ENCODE measurements at regions not wholly inside any gene's neighbourhood (a gene's known extent, or its start where the extent isn't known, plus 50 kb on each side); places are given as distances from the start of the nearest gene placed in this dataset.
"Not testable (repeated sequence)": the region's sequence is repeated elsewhere in the genome, so short reads cannot be mapped to it uniquely, and the experiment has no call there.

DNA sequence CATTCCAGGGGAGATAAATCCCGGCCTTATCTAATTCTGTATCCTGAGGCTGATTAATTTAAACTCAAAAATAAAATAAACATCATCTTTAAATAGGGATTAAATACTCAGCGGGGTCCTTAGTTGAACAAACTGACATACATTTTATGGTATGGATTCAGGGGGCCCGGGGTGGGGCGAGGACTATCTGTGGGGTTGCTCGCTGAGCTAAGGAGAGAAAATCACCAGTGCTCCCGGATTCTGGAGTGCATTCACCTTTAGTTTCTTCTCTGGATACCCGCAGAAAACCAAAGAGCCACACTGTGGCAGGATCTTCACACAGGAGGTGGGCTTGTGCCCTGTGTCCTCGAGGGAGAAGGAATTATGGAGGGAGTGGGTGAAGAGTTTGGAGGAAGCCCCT lies 3949.9 kb upstream of the OR11H1 start:
- H3K27me3 ChIP-seq (replicated peaks in 1 of 2; ENCODE audit: control insufficient read depth in 2 of 2, extremely low read depth in 1 of 2, insufficient read depth in 2 of 2, low read length in 1 of 2); H3K27me3 Mint-ChIP-seq; H3K9me3 ChIP-seq; H3K36me3 Mint-ChIP-seq; H3K4me3 Mint-ChIP-seq; ATAC-seq (replicated peaks in 1 of 4); DNase-seq; H3K4me3 ChIP-seq (ENCODE audit: control insufficient read depth in 1 of 2, extremely low read depth in 1 of 2, low read length in 1 of 2); H3K36me3 ChIP-seq (ENCODE audit: control insufficient read depth in 2 of 2, extremely low read depth in 1 of 2, insufficient read depth in 1 of 2, low read length in 1 of 2); POLR2A ChIA-PET; H3K27ac Mint-ChIP-seq; CTCF ChIA-PET; H3K4me1 Mint-ChIP-seq; H3K4me1 ChIP-seq (ENCODE audit: control insufficient read depth in 1 of 2, extremely low read depth in 1 of 2, insufficient read depth in 2 of 2, low read length in 2 of 2); H3K27ac ChIP-seq (ENCODE audit: low read length): not testable (repeated sequence)
- WGBS (ENCODE audit: insufficient coverage), result 60% methylated on average over 7 of the region's 8 CpGs
- peaks cover 40 to 65% (median 55%) of the 10 kb centered on the region in 3 donors for H3K9me3 Mint-ChIP-seq

- CTCF ChIA-PET; H3K27me3 Mint-ChIP-seq; H3K36me3 ChIP-seq (ENCODE audit: control insufficient read depth in 2 of 2, extremely low read depth in 1 of 2, insufficient read depth in 1 of 2, low read length in 1 of 2); H3K9me3 ChIP-seq; H3K4me1 ChIP-seq (ENCODE audit: control insufficient read depth in 1 of 2, extremely low read depth in 1 of 2, insufficient read depth in 2 of 2, low read length in 2 of 2); H3K36me3 Mint-ChIP-seq; H3K4me3 ChIP-seq (ENCODE audit: control insufficient read depth in 1 of 2, extremely low read depth in 1 of 2, low read length in 1 of 2); ATAC-seq (replicated peaks in 1 of 4); H3K4me1 Mint-ChIP-seq; DNase-seq; POLR2A ChIA-PET; H3K27ac ChIP-seq (ENCODE audit: low read length); H3K27ac Mint-ChIP-seq; H3K4me3 Mint-ChIP-seq; H3K27me3 ChIP-seq (replicated peaks in 1 of 2; ENCODE audit: control insufficient read depth in 2 of 2, extremely low read depth in 1 of 2, insufficient read depth in 2 of 2, low read length in 1 of 2): not testable (repeated sequence)
- 23% methylated on average over 1 of the region's 3 CpGs for WGBS (ENCODE audit: insufficient coverage)
- H3K9me3 Mint-ChIP-seq, result peaks cover 44 to 65% (median 56%) of the 10 kb centered on the region in 3 donors
Measured at GRCh38 chr22:11578551-11578950, 3949.4 kb upstream of the OR11H1 start.

- ATAC-seq (replicated peaks in 1 of 4); H3K4me3 ChIP-seq (ENCODE audit: control insufficient read depth in 1 of 2, extremely low read depth in 1 of 2, low read length in 1 of 2); H3K4me1 Mint-ChIP-seq; H3K4me3 Mint-ChIP-seq; H3K27ac ChIP-seq (ENCODE audit: low read length); H3K36me3 ChIP-seq (ENCODE audit: control insufficient read depth in 2 of 2, extremely low read depth in 1 of 2, insufficient read depth in 1 of 2, low read length in 1 of 2); H3K27me3 ChIP-seq (replicated peaks in 1 of 2; ENCODE audit: control insufficient read depth in 2 of 2, extremely low read depth in 1 of 2, insufficient read depth in 2 of 2, low read length in 1 of 2); CTCF ChIA-PET; H3K27me3 Mint-ChIP-seq; H3K27ac Mint-ChIP-seq; DNase-seq; POLR2A ChIA-PET; H3K36me3 Mint-ChIP-seq; H3K9me3 ChIP-seq; H3K4me1 ChIP-seq (ENCODE audit: control insufficient read depth in 1 of 2, extremely low read depth in 1 of 2, insufficient read depth in 2 of 2, low read length in 2 of 2): not testable (repeated sequence)
- H3K9me3 Mint-ChIP-seq, result peaks cover 44 to 56% (median 52%) of the 10 kb centered on the region in 3 donors
- WGBS (ENCODE audit: insufficient coverage), result no CpG with 5 or more reads among the region's 4 CpGs
Measured at GRCh38 chr22:11582048-11582447, 3945.9 kb upstream of the OR11H1 start.

GRCh38 chr22:11584231-11584630 lies 3943.8 kb upstream of the OR11H1 start:
- H3K36me3 ChIP-seq (ENCODE audit: control insufficient read depth in 2 of 2, extremely low read depth in 1 of 2, insufficient read depth in 1 of 2, low read length in 1 of 2); H3K9me3 ChIP-seq; H3K4me1 Mint-ChIP-seq; H3K36me3 Mint-ChIP-seq; POLR2A ChIA-PET; H3K27me3 Mint-ChIP-seq; H3K27me3 ChIP-seq (replicated peaks in 1 of 2; ENCODE audit: control insufficient read depth in 2 of 2, extremely low read depth in 1 of 2, insufficient read depth in 2 of 2, low read length in 1 of 2); ATAC-seq (replicated peaks in 1 of 4); H3K27ac Mint-ChIP-seq; H3K4me1 ChIP-seq (ENCODE audit: control insufficient read depth in 1 of 2, extremely low read depth in 1 of 2, insufficient read depth in 2 of 2, low read length in 2 of 2); H3K4me3 ChIP-seq (ENCODE audit: control insufficient read depth in 1 of 2, extremely low read depth in 1 of 2, low read length in 1 of 2); DNase-seq; CTCF ChIA-PET; H3K27ac ChIP-seq (ENCODE audit: low read length); H3K4me3 Mint-ChIP-seq: not testable (repeated sequence)
- H3K9me3 Mint-ChIP-seq, result peaks cover 33 to 45% (median 39%) of the 10 kb centered on the region in 3 donors
- 20% methylated on average over 3 of the region's 4 CpGs for WGBS (ENCODE audit: insufficient coverage)

- H3K27ac Mint-ChIP-seq; ATAC-seq (replicated peaks in 1 of 4); H3K36me3 ChIP-seq (ENCODE audit: control insufficient read depth in 2 of 2, extremely low read depth in 1 of 2, insufficient read depth in 1 of 2, low read length in 1 of 2); H3K4me1 Mint-ChIP-seq; CTCF ChIA-PET; H3K9me3 ChIP-seq; H3K4me3 Mint-ChIP-seq; DNase-seq; H3K27me3 ChIP-seq (replicated peaks in 1 of 2; ENCODE audit: control insufficient read depth in 2 of 2, extremely low read depth in 1 of 2, insufficient read depth in 2 of 2, low read length in 1 of 2); H3K27ac ChIP-seq (ENCODE audit: low read length); H3K4me1 ChIP-seq (ENCODE audit: control insufficient read depth in 1 of 2, extremely low read depth in 1 of 2, insufficient read depth in 2 of 2, low read length in 2 of 2); H3K4me3 ChIP-seq (ENCODE audit: control insufficient read depth in 1 of 2, extremely low read depth in 1 of 2, low read length in 1 of 2); H3K27me3 Mint-ChIP-seq; POLR2A ChIA-PET; H3K36me3 Mint-ChIP-seq: not testable (repeated sequence)
- WGBS (ENCODE audit: insufficient coverage), result 63% methylated on average over 1 of the region's 4 CpGs
- H3K9me3 Mint-ChIP-seq, result peaks cover 35 to 52% (median 42%) of the 10 kb centered on the region in 3 donors
Measured at GRCh38 chr22:11594552-11594951, 3933.4 kb upstream of the OR11H1 start.

DNA sequence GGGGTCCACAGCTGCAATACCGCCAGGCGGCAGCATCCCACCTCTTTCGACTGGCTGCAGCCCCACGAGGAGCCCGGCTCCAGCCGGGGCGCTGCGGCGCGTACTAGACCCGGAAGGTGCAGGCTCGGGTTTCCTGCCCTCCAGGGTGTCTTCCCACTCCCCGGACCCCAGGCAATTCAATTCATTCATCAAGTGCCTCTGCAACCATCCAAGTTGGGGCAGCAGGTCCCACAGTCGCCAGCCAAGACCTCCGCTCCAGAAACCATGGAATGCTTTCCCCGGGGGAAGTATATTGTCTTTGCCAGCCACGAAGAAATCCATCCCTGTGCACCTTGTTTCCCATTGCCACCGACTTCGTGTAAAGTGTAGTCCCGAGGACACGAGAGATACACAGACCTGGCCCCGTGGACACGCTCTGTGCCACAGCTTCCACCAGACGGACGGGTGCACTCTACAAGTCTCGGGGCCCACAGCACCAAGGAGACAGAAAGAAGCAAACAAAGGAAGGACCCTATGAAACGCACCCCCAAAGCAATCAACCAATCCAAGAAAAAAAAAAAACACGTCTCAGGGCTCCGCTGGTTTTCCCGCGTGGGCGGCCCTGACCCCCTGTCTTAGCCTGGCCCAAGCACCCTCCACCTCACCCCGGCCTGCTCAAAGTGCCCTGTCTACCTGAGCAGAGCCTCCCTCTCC lies 3930.2 kb upstream of the OR11H1 start:
- H3K4me1 ChIP-seq (ENCODE audit: control insufficient read depth in 1 of 2, extremely low read depth in 1 of 2, insufficient read depth in 2 of 2, low read length in 2 of 2); H3K4me3 ChIP-seq (ENCODE audit: control insufficient read depth in 1 of 2, extremely low read depth in 1 of 2, low read length in 1 of 2); POLR2A ChIA-PET; H3K9me3 ChIP-seq; H3K27ac Mint-ChIP-seq; H3K36me3 Mint-ChIP-seq; CTCF ChIA-PET; H3K36me3 ChIP-seq (ENCODE audit: control insufficient read depth in 2 of 2, extremely low read depth in 1 of 2, insufficient read depth in 1 of 2, low read length in 1 of 2); H3K27me3 Mint-ChIP-seq; H3K27ac ChIP-seq (ENCODE audit: low read length); DNase-seq; ATAC-seq (replicated peaks in 1 of 4); H3K27me3 ChIP-seq (replicated peaks in 1 of 2; ENCODE audit: control insufficient read depth in 2 of 2, extremely low read depth in 1 of 2, insufficient read depth in 2 of 2, low read length in 1 of 2); H3K4me3 Mint-ChIP-seq; H3K4me1 Mint-ChIP-seq: not testable (repeated sequence)
- 82% methylated on average over 31 of the region's 33 CpGs for WGBS (ENCODE audit: insufficient coverage)
- H3K9me3 Mint-ChIP-seq, result peaks cover 16 to 37% (median 21%) of the 10 kb centered on the region in 3 donors

Measured in T-cell (primary cell).